DND-41 (cell line): ENCODE measurements at regions not wholly inside any gene's neighbourhood (a gene's known extent, or its start where the extent isn't known, plus 50 kb on each side); places are given as distances from the start of the nearest gene placed in this dataset.
"Not testable (repeated sequence)": the region's sequence is repeated elsewhere in the genome, so short reads cannot be mapped to it uniquely, and the experiment has no call there.

Experiments used
- ATAC-seq: fragments of 200-7000 bp; cut with Tn5 transposase; 3 replicates; pipeline ENCODE4 v1.9.1; 2021; ENCODE audit warnings: low read depth; ENCODE audit not compliant: insufficient read depth
- DNase-seq: peaks from one replicate; pipeline ENCODE4 v3.0.0-alpha.2; 2020
- H2AFZ ChIP-seq: 2 replicates; pipeline ENCODE4 v1.6.0; 2012; ENCODE audit warnings: low read depth, low read length
- H3K27ac ChIP-seq: 2 replicates; pipeline ENCODE4 v1.5.1; 2012; ENCODE audit warnings: low read length, inconsistent platforms
- H3K27me3 ChIP-seq: fragments of 200-600 bp; sonication (generic); 2 replicates; pipeline ENCODE4 v1.6.0; 2012; ENCODE audit warnings: low read length, mild to moderate bottlenecking, inconsistent platforms; ENCODE audit not compliant: insufficient read depth, poor library complexity
- H3K36me3 ChIP-seq: 2 replicates; pipeline ENCODE4 v1.5.1; 2012; ENCODE audit warnings: low read length, inconsistent platforms; ENCODE audit not compliant: insufficient read depth
- H3K4me1 ChIP-seq: 2 replicates; pipeline ENCODE4 v1.5.1; 2012; ENCODE audit warnings: mild to moderate bottlenecking, low read length; ENCODE audit not compliant: insufficient read depth
- H3K4me2 ChIP-seq: 2 replicates; pipeline ENCODE4 v1.6.0; 2012; ENCODE audit warnings: mild to moderate bottlenecking, moderate library complexity, low read length, inconsistent platforms; ENCODE audit not compliant: insufficient read depth
- H3K4me3 ChIP-seq, 2 experiments: fragments of 200-600 bp in 1 of 2; shearing (Covaris generic) in 1 of 2; 2 replicates each; pipeline ENCODE4 v1.5.1; 2012 to 2016; ENCODE audit warnings: inconsistent platforms in 2 of 2, low read length in 2 of 2, mild to moderate bottlenecking in 2 of 2, low read depth in 1 of 2, moderate library complexity in 1 of 2
- H3K79me2 ChIP-seq: 2 replicates; pipeline ENCODE4 v1.6.0; 2012; ENCODE audit warnings: low read length, inconsistent platforms; ENCODE audit not compliant: insufficient read depth
- H3K9ac ChIP-seq: 2 replicates; pipeline ENCODE4 v1.6.0; 2012; ENCODE audit warnings: low read depth, mild to moderate bottlenecking, inconsistent platforms, low read length, moderate library complexity
- H3K9me3 ChIP-seq: 2 replicates; pipeline ENCODE4 v1.5.1; 2012; ENCODE audit warnings: low read length, moderate library complexity, mild to moderate bottlenecking, inconsistent platforms; ENCODE audit not compliant: insufficient read depth, severe bottlenecking
- H4K20me1 ChIP-seq: 2 replicates; pipeline ENCODE4 v1.6.0; 2012; ENCODE audit warnings: low read length; ENCODE audit not compliant: insufficient read depth
- EZH2 ChIP-seq: IDR thresholded peaks from 3 replicates; pipeline ENCODE4 v1.6.1; 2012; ENCODE audit warnings: borderline replicate concordance, low read depth, mild to moderate bottlenecking, moderate library complexity, low read length, inconsistent platforms; ENCODE audit not compliant: severe bottlenecking
- TF ChIP-seq, protein P1 (sequence below): IDR thresholded peaks from 2 replicates; pipeline ENCODE4 v1.5.1; 2012; ENCODE audit warnings: borderline replicate concordance, low read length, moderate library complexity, mild to moderate bottlenecking; ENCODE audit not compliant: poor library complexity, severe bottlenecking; ENCODE audit errors: extremely low read depth

DNA sequence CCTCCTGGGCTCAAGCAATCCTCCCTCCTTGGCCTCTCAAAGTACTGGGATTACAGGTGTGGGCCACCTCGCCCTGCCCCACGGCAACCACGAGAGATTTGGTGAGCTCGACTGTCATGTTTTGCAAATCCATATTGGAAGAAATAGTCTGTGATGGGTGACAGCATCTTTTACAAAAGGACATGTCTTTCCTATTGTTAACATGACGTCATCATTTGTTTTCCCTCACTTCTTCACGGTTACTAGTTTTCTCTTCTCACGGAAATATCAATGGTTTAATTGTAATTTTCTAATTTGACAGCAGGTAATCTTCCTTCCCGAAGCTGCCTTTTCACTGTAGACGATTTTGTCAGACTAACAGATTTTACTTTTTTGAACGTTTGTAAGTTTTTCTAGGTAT, 110.8 kb upstream of the GREM2 start:
- no peaks in the 10 kb centered on the region for H4K20me1 ChIP-seq
- H3K4me1 ChIP-seq, result no peaks in the 10 kb centered on the region
- no peaks in the 10 kb centered on the region for H3K79me2 ChIP-seq
- no peak overlapping the region for H3K9ac ChIP-seq
- DNase-seq (no peak), ATAC-seq (no peak)
- TF ChIP-seq EZH2, result no peak
- no peak overlapping the region for H3K4me2 ChIP-seq
- H2AFZ ChIP-seq, result no peak overlapping the region
- no peaks in the 10 kb centered on the region for H3K27me3 ChIP-seq
- no peak overlapping the region for H3K27ac ChIP-seq
- H3K36me3 ChIP-seq, result no peaks in the 10 kb centered on the region
- H3K4me3 ChIP-seq, result no peak overlapping the region
- H3K9me3 ChIP-seq, result peaks cover 8% of the 10 kb centered on the region

DNA sequence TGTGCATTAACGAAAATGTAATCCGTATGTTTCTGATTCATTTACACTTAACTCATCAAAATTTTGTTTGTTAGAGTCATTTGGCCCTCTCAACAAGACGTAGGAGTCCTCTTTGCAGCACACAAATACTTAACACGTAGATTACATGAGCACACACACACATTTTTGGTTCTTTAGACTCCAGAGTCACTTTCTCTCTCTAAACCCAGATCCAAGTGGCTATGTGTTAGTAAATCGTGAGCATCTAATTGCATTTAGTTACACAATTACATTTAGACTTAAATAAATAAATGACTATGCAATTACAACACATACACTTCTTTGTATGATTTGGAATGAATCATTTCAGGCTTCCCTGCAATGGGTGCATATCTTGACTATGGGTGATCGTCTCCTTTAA, 109.0 kb upstream of the GREM2 start:
- Histone ChIP-seq H3K4me2 (no peak overlapping the region), H2AFZ (no peak overlapping the region), H3K27ac (no peak overlapping the region), H3K9me3 (peaks cover under 1% of the 10 kb centered on the region), H3K4me3 (no peak overlapping the region), H4K20me1 (no peaks in the 10 kb centered on the region), H3K9ac (no peak overlapping the region), H3K27me3 (no peaks in the 10 kb centered on the region), H3K79me2 (no peaks in the 10 kb centered on the region), H3K4me1 (no peaks in the 10 kb centered on the region), H3K36me3 (no peaks in the 10 kb centered on the region)
- TF ChIP-seq, protein P1, sequence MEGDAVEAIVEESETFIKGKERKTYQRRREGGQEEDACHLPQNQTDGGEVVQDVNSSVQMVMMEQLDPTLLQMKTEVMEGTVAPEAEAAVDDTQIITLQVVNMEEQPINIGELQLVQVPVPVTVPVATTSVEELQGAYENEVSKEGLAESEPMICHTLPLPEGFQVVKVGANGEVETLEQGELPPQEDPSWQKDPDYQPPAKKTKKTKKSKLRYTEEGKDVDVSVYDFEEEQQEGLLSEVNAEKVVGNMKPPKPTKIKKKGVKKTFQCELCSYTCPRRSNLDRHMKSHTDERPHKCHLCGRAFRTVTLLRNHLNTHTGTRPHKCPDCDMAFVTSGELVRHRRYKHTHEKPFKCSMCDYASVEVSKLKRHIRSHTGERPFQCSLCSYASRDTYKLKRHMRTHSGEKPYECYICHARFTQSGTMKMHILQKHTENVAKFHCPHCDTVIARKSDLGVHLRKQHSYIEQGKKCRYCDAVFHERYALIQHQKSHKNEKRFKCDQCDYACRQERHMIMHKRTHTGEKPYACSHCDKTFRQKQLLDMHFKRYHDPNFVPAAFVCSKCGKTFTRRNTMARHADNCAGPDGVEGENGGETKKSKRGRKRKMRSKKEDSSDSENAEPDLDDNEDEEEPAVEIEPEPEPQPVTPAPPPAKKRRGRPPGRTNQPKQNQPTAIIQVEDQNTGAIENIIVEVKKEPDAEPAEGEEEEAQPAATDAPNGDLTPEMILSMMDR, result no peak
- no peak for TF ChIP-seq EZH2
- DNase-seq (no peak), ATAC-seq (no peak)

DNA sequence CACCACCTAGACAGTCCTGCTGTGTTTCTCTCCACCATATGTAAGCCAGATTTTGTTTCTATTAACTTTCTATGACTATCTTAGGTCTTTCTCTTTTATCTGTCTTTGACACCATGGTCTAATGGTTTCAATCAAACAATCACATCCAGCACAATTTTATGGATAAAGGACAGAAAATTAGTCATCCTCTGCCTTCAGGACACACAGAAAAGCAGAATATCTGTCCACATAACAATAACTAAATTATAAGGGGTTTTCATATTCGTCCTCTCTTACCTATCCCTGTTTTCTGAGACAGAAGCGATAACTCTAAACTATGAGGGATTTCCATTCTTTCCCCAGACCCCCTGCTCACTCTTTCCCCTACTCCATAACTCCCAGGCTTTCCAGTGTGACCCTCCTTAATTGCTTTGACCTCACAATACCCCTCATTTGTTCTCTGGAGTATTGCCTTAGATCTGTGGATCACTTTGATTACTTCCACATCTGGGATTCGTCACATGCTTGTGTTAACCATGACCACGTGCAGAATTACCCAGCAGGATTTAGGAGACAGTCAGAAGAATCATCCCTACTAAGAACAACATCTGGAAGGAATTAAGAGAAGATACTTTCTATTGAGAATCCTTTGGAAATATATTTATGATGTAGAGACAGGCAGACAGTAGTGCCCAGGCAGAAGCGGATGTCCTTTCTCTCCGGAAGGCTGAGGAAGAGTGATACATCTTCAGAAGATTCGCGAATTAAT, 108.2 kb upstream of the GREM2 start:
- H3K9ac ChIP-seq, result no peak overlapping the region
- H3K4me1 ChIP-seq, result no peaks in the 10 kb centered on the region
- H3K36me3 ChIP-seq, result no peaks in the 10 kb centered on the region
- H4K20me1 ChIP-seq, result no peaks in the 10 kb centered on the region
- no peaks in the 10 kb centered on the region for H3K27me3 ChIP-seq
- ATAC-seq (no peak), DNase-seq (no peak)
- H3K4me2 ChIP-seq, result no peak overlapping the region
- H3K27ac ChIP-seq, result no peak overlapping the region
- H3K9me3 ChIP-seq, result no peaks in the 10 kb centered on the region
- H2AFZ ChIP-seq, result no peak overlapping the region
- TF ChIP-seq, protein P1, result no peak
- TF ChIP-seq EZH2, result no peak
- H3K4me3 ChIP-seq, result no peak overlapping the region
- H3K79me2 ChIP-seq, result no peaks in the 10 kb centered on the region

DNA sequence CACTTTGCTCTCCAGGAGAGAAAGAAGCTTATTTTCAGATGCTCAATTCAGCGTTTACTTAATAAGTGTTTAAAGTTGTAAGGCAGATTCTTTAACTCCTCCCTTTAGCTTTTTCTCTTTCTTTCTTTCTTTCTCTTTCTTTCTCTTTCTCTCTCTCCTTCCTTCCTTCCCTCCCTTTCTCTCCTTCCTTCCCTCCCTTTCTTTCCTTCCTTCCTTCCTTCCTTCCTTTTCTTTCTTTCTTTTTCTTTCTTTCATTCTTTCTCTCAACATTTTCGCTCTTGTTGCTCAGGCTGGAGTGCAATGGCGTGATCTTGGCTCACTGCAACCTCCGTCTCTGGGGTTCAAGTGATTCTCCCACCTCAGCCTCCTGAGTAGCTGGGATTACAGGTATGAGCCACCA, 104.6 kb upstream of the GREM2 start:
- DNase-seq, ATAC-seq, H3K4me1 ChIP-seq, H3K9ac ChIP-seq, H3K9me3 ChIP-seq, H4K20me1 ChIP-seq, H2AFZ ChIP-seq, H3K4me3 ChIP-seq, H3K27ac ChIP-seq, H3K4me2 ChIP-seq, H3K79me2 ChIP-seq, H3K36me3 ChIP-seq, H3K27me3 ChIP-seq: not testable (repeated sequence)
